Neural cell (in vitro differentiated cells): ENCODE measurements at regions not wholly inside any gene's neighbourhood (a gene's known extent, or its start where the extent isn't known, plus 50 kb on each side); places are given as distances from the start of the nearest gene placed in this dataset.

Experiments
- H2AFZ ChIP-seq: fragments of 200-600, 300-800 bp; sonication (generic), shearing (Covaris generic); 2 replicates; pipeline ENCODE4 v1.6.0; 2014; ENCODE audit warnings: low read depth, mild to moderate bottlenecking, antibody characterized with exemption, low read length, moderate library complexity
- H3F3A ChIP-seq: fragments of 200-600 bp; shearing (Covaris generic); 2 replicates; pipeline ENCODE4 v1.6.1; 2016; ENCODE audit warnings: mild to moderate bottlenecking, moderate library complexity, mixed read lengths, antibody characterized with exemption, low read length; ENCODE audit not compliant: insufficient read depth, poor library complexity, severe bottlenecking
- H3K27ac ChIP-seq: fragments of 200-600, 300-800 bp; sonication (generic), shearing (Covaris generic); 2 replicates; pipeline ENCODE4 v1.5.1; 2014; ENCODE audit warnings: mild to moderate bottlenecking, low read length, moderate library complexity
- H3K27me3 ChIP-seq: fragments of 300-800, 200-600 bp; sonication (generic), shearing (Covaris generic); 2 replicates; pipeline ENCODE4 v1.6.0; 2014; ENCODE audit warnings: mild to moderate bottlenecking, low read depth, low read length, moderate library complexity; ENCODE audit not compliant: insufficient read depth
- H3K36me3 ChIP-seq: fragments of 300-800, 200-600 bp; sonication (generic), shearing (Covaris generic); 2 replicates; pipeline ENCODE4 v1.5.1; 2014; ENCODE audit warnings: mild to moderate bottlenecking, antibody characterized with exemption, low read length, moderate library complexity; ENCODE audit not compliant: insufficient read depth
- H3K4me2 ChIP-seq: fragments of 300-800, 200-600 bp; sonication (generic), shearing (Covaris generic); 2 replicates; pipeline ENCODE4 v1.6.0; 2014; ENCODE audit warnings: mild to moderate bottlenecking, low read length
- H3K4me3 ChIP-seq: fragments of 300-800, 200-600 bp; sonication (generic), shearing (Covaris generic); 2 replicates; pipeline ENCODE4 v1.5.1; 2014; ENCODE audit warnings: mild to moderate bottlenecking, low read length, moderate library complexity
- H3K79me2 ChIP-seq: fragments of 200-600 bp; shearing (Covaris generic); replicated peaks from 2 replicates; pipeline ENCODE4 v1.6.0; 2014; ENCODE audit warnings: mild to moderate bottlenecking, low read length, moderate library complexity; ENCODE audit not compliant: insufficient read depth
- H3K9ac ChIP-seq: fragments of 300-800, 200-600 bp; sonication (generic), shearing (Covaris generic); 2 replicates; pipeline ENCODE4 v1.6.1; 2016; ENCODE audit warnings: mild to moderate bottlenecking, low read length, mixed read lengths
- H3K9me2 ChIP-seq: fragments of 200-600 bp; shearing (Covaris generic); 2 replicates; pipeline ENCODE4 v1.6.1; 2016; ENCODE audit warnings: mild to moderate bottlenecking, low read length, mixed read lengths; ENCODE audit not compliant: insufficient read depth
- H3K9me3 ChIP-seq: fragments of 200-600, 300-800 bp; sonication (generic), shearing (Covaris generic); 2 replicates; pipeline ENCODE4 v1.6.1; 2016; ENCODE audit warnings: mild to moderate bottlenecking, mixed run types, low read length, moderate library complexity, mixed read lengths
- H4K20me1 ChIP-seq: fragments of 200-600 bp; shearing (Covaris generic); 2 replicates; pipeline ENCODE4 v1.6.1; 2016; ENCODE audit warnings: mild to moderate bottlenecking, mixed run types; ENCODE audit not compliant: insufficient read depth
- EP300 ChIP-seq: fragments of 450-650 bp; conservative IDR thresholded peaks from 2 replicates; pipeline ENCODE4 v1.6.1; 2014; ENCODE audit warnings: antibody characterized with exemption, mild to moderate bottlenecking, moderate library complexity; ENCODE audit not compliant: poor library complexity, severe bottlenecking
- EZH2 ChIP-seq: fragments of 200-600, 300-800 bp; shearing (Covaris generic), sonication (generic); IDR thresholded peaks from 2 replicates; pipeline ENCODE4 v1.6.1; 2014; ENCODE audit warnings: antibody characterized with exemption, low read length, borderline replicate concordance, mild to moderate bottlenecking; ENCODE audit not compliant: insufficient read depth, poor library complexity, severe bottlenecking
- MXI1 ChIP-seq: fragments of 450-650 bp; conservative IDR thresholded peaks from 2 replicates; pipeline ENCODE4 v1.6.1; 2014; ENCODE audit warnings: antibody characterized with exemption, mild to moderate bottlenecking; ENCODE audit not compliant: poor library complexity, severe bottlenecking
- POLR2AphosphoS5 ChIP-seq: IDR thresholded peaks from 2 replicates; pipeline ENCODE4 v1.6.1; 2012
- RAD21 ChIP-seq: fragments of 450-650 bp; conservative IDR thresholded peaks from 2 replicates; pipeline ENCODE4 v1.6.1; 2014; ENCODE audit warnings: antibody characterized with exemption, mild to moderate bottlenecking, moderate library complexity
- SMC3 ChIP-seq: fragments of 450-650 bp; conservative IDR thresholded peaks from 2 replicates; pipeline ENCODE4 v1.6.1; 2014; ENCODE audit warnings: antibody characterized with exemption, mild to moderate bottlenecking, moderate library complexity; ENCODE audit not compliant: poor library complexity
- TAF1 ChIP-seq: IDR thresholded peaks from 2 replicates; pipeline ENCODE4 v1.6.1; 2012; ENCODE audit warnings: low read depth
- TF ChIP-seq, protein P1 (sequence below): IDR thresholded peaks from 2 replicates; pipeline ENCODE4 v1.6.1; 2012; ENCODE audit warnings: borderline replicate concordance
- TF ChIP-seq, protein P2 (sequence below): fragments of 450-650 bp; IDR thresholded peaks from 2 replicates; pipeline ENCODE4 v1.5.1; 2014; ENCODE audit warnings: antibody characterized with exemption, mild to moderate bottlenecking, moderate library complexity; ENCODE audit not compliant: poor library complexity, severe bottlenecking

GRCh38 chr4:187480146-187481145 is 515.1 kb upstream of the ZFP42 start:
- no peak overlapping the region for H3K27ac ChIP-seq
- no peaks in the 10 kb centered on the region for H3K79me2 ChIP-seq
- no peak overlapping the region for H3K4me3 ChIP-seq
- no peaks in the 10 kb centered on the region for H3K27me3 ChIP-seq
- no peaks in the 10 kb centered on the region for H3K36me3 ChIP-seq
- no peak overlapping the region for H3K9ac ChIP-seq
- no peaks in the 10 kb centered on the region for H4K20me1 ChIP-seq
- H3K4me2 ChIP-seq, result no peak overlapping the region
- no peaks in the 10 kb centered on the region for H3F3A ChIP-seq
- no peak overlapping the region for H2AFZ ChIP-seq
- no peaks in the 10 kb centered on the region for H3K9me2 ChIP-seq
- H3K9me3 ChIP-seq, result no peaks in the 10 kb centered on the region
- no peak for TF ChIP-seq POLR2AphosphoS5
- TF ChIP-seq, protein P1, sequence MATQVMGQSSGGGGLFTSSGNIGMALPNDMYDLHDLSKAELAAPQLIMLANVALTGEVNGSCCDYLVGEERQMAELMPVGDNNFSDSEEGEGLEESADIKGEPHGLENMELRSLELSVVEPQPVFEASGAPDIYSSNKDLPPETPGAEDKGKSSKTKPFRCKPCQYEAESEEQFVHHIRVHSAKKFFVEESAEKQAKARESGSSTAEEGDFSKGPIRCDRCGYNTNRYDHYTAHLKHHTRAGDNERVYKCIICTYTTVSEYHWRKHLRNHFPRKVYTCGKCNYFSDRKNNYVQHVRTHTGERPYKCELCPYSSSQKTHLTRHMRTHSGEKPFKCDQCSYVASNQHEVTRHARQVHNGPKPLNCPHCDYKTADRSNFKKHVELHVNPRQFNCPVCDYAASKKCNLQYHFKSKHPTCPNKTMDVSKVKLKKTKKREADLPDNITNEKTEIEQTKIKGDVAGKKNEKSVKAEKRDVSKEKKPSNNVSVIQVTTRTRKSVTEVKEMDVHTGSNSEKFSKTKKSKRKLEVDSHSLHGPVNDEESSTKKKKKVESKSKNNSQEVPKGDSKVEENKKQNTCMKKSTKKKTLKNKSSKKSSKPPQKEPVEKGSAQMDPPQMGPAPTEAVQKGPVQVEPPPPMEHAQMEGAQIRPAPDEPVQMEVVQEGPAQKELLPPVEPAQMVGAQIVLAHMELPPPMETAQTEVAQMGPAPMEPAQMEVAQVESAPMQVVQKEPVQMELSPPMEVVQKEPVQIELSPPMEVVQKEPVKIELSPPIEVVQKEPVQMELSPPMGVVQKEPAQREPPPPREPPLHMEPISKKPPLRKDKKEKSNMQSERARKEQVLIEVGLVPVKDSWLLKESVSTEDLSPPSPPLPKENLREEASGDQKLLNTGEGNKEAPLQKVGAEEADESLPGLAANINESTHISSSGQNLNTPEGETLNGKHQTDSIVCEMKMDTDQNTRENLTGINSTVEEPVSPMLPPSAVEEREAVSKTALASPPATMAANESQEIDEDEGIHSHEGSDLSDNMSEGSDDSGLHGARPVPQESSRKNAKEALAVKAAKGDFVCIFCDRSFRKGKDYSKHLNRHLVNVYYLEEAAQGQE, result no peak
- no peak for TF ChIP-seq MXI1
- TF ChIP-seq, protein P2, sequence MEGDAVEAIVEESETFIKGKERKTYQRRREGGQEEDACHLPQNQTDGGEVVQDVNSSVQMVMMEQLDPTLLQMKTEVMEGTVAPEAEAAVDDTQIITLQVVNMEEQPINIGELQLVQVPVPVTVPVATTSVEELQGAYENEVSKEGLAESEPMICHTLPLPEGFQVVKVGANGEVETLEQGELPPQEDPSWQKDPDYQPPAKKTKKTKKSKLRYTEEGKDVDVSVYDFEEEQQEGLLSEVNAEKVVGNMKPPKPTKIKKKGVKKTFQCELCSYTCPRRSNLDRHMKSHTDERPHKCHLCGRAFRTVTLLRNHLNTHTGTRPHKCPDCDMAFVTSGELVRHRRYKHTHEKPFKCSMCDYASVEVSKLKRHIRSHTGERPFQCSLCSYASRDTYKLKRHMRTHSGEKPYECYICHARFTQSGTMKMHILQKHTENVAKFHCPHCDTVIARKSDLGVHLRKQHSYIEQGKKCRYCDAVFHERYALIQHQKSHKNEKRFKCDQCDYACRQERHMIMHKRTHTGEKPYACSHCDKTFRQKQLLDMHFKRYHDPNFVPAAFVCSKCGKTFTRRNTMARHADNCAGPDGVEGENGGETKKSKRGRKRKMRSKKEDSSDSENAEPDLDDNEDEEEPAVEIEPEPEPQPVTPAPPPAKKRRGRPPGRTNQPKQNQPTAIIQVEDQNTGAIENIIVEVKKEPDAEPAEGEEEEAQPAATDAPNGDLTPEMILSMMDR, result no peak
- no peak for TF ChIP-seq EP300
- no peak for TF ChIP-seq EZH2
- TF ChIP-seq RAD21, result no peak
- no peak for TF ChIP-seq SMC3
- TF ChIP-seq TAF1, result no peak

GRCh38 chr4:187484186-187484585 is 511.4 kb upstream of the ZFP42 start:
- Histone ChIP-seq H2AFZ (no peak overlapping the region), H3K27ac (no peak overlapping the region), H3K79me2 (no peaks in the 10 kb centered on the region), H3K4me3 (no peak overlapping the region), H3K27me3 (no peaks in the 10 kb centered on the region), H3K9me2 (no peaks in the 10 kb centered on the region), H3K36me3 (no peaks in the 10 kb centered on the region), H3F3A (no peaks in the 10 kb centered on the region), H3K9me3 (no peaks in the 10 kb centered on the region), H4K20me1 (no peaks in the 10 kb centered on the region), H3K4me2 (no peak overlapping the region), H3K9ac (no peak overlapping the region)
- TF ChIP-seq RAD21 (no peak), MXI1 (no peak), POLR2AphosphoS5 (no peak), EZH2 (no peak), EP300 (no peak), TAF1 (no peak), SMC3 (no peak)
- TF ChIP-seq, protein P2, result no peak
- TF ChIP-seq, protein P1, result no peak
